ENCODE measurements at regions not wholly inside any gene's neighbourhood (a gene's known extent, or its start where the extent isn't known, plus 50 kb on each side); places are given as distances from the start of the nearest gene placed in this dataset.

DNA sequence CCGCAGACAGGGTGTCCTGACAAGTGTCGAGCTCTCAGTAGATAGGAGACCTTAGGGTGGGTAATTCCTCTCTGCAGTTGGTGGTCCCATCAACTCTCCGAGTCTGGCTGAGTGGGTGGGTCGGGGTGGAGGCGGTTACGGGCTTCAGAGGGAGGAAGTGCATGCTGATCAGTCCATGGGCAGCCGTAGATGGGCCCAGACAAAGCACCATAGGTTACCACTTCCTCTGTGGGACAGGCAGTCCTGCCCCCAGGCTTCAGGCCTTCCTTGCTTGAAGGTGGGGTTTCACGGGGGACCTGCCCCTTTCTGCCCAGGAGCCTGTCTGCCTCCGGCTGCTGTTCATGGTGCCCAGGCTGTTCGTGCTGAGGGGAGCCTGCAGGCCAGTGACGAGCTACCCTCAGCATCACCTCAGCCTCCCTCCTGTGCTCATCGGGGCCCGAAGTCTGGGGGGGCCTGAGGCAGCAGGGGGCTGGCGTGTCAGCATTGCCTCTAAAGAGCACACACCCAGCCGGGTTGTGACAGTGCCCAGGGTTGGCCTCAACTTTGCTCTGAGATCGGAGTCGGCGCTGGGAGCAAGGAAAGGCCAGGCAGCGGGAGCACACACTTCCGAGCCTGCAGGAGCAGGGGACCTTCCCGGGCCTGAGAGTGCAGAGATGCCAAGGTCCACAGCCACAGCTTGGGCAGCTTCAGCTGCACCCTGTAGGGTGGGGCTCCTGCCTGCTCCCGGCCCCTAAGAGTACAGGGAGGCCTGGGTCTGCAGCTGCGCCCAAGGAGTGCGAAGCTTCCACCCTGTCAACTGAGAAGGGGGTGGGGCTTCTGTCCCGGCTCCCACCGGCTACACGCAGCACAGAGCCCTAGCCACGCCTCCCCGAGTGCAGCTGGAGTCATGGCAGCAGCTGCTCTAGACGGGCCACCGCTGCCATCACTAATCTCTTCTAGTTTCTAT is 225.4 kb upstream of the NRIP1 start:
- no peak overlapping the region for H3K4me3 ChIP-seq (replicated peaks; ENCODE audit: insufficient read depth, low read length)
- no peaks in the 10 kb centered on the region for H3K27me3 ChIP-seq (ENCODE audit: insufficient read depth, poor library complexity, severe bottlenecking)
- TF ChIP-seq, protein P1, sequence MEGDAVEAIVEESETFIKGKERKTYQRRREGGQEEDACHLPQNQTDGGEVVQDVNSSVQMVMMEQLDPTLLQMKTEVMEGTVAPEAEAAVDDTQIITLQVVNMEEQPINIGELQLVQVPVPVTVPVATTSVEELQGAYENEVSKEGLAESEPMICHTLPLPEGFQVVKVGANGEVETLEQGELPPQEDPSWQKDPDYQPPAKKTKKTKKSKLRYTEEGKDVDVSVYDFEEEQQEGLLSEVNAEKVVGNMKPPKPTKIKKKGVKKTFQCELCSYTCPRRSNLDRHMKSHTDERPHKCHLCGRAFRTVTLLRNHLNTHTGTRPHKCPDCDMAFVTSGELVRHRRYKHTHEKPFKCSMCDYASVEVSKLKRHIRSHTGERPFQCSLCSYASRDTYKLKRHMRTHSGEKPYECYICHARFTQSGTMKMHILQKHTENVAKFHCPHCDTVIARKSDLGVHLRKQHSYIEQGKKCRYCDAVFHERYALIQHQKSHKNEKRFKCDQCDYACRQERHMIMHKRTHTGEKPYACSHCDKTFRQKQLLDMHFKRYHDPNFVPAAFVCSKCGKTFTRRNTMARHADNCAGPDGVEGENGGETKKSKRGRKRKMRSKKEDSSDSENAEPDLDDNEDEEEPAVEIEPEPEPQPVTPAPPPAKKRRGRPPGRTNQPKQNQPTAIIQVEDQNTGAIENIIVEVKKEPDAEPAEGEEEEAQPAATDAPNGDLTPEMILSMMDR (IDR thresholded peaks at IDR 0.05; ENCODE audit: insufficient read depth, low read length), result no peak
- TF ChIP-seq SPI1 (IDR thresholded peaks at IDR 0.05; ENCODE audit: borderline replicate concordance, low read depth), result no peak
- no peak for TF ChIP-seq GABPA (IDR thresholded peaks at IDR 0.05; ENCODE audit: low read depth)
- TF ChIP-seq, protein P2, sequence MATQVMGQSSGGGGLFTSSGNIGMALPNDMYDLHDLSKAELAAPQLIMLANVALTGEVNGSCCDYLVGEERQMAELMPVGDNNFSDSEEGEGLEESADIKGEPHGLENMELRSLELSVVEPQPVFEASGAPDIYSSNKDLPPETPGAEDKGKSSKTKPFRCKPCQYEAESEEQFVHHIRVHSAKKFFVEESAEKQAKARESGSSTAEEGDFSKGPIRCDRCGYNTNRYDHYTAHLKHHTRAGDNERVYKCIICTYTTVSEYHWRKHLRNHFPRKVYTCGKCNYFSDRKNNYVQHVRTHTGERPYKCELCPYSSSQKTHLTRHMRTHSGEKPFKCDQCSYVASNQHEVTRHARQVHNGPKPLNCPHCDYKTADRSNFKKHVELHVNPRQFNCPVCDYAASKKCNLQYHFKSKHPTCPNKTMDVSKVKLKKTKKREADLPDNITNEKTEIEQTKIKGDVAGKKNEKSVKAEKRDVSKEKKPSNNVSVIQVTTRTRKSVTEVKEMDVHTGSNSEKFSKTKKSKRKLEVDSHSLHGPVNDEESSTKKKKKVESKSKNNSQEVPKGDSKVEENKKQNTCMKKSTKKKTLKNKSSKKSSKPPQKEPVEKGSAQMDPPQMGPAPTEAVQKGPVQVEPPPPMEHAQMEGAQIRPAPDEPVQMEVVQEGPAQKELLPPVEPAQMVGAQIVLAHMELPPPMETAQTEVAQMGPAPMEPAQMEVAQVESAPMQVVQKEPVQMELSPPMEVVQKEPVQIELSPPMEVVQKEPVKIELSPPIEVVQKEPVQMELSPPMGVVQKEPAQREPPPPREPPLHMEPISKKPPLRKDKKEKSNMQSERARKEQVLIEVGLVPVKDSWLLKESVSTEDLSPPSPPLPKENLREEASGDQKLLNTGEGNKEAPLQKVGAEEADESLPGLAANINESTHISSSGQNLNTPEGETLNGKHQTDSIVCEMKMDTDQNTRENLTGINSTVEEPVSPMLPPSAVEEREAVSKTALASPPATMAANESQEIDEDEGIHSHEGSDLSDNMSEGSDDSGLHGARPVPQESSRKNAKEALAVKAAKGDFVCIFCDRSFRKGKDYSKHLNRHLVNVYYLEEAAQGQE (IDR thresholded peaks at IDR 0.05; ENCODE audit: insufficient replicate concordance, low read depth), result no peak
- TF ChIP-seq POLR2AphosphoS5 (IDR thresholded peaks at IDR 0.05; ENCODE audit: low read depth), result no peak
- no peak overlapping the region for H3K27ac ChIP-seq (replicated peaks)
- no peak for DNase-seq (ENCODE audit: low read depth in 1 of 2, low spot score in 1 of 2)

DNA sequence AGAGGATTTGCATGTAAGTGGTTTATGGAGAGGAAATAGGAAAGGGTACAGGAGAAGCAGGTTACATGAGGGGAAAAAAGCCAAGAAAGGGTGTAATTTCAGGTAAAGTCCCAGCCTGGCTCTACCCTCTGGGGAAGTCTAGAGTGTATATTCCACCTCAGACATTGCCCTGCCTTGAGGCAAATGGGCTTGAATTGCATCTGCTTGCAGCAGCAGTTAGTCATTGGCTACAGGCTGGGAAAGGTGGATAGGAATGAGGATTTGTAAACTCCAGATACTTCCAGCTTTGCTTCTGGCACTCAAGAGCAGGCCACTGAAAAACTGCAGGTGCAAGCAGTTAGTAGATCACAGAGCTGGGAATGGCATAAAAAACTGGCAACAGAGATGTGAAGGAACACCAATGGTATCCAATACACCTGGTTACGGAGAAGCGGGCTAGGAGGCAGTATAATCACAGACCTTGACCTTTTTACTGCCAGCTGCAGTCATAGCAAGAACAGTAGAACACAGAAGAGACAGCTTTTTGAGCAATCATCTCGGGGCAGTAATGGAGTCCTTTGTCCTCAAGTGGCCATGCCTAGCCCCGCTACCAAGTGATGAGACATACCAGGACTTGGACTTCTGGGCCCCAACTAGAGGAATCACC is 226.9 kb upstream of the NRIP1 start:
- no peaks in the 10 kb centered on the region for H3K27me3 ChIP-seq (ENCODE audit: insufficient read depth, poor library complexity, severe bottlenecking)
- no peak overlapping the region for H3K4me3 ChIP-seq (replicated peaks; ENCODE audit: insufficient read depth, low read length)
- TF ChIP-seq, protein P1 (IDR thresholded peaks at IDR 0.05; ENCODE audit: insufficient read depth, low read length), result no peak
- TF ChIP-seq SPI1 (IDR thresholded peaks at IDR 0.05; ENCODE audit: borderline replicate concordance, low read depth) (no peak), POLR2AphosphoS5 (IDR thresholded peaks at IDR 0.05; ENCODE audit: low read depth) (no peak), GABPA (IDR thresholded peaks at IDR 0.05; ENCODE audit: low read depth) (no peak)
- TF ChIP-seq, protein P2 (IDR thresholded peaks at IDR 0.05; ENCODE audit: insufficient replicate concordance, low read depth), result no peak
- DNase-seq (ENCODE audit: low read depth in 1 of 2, low spot score in 1 of 2), result no peak
- H3K27ac ChIP-seq (replicated peaks), result no peak overlapping the region

DNA sequence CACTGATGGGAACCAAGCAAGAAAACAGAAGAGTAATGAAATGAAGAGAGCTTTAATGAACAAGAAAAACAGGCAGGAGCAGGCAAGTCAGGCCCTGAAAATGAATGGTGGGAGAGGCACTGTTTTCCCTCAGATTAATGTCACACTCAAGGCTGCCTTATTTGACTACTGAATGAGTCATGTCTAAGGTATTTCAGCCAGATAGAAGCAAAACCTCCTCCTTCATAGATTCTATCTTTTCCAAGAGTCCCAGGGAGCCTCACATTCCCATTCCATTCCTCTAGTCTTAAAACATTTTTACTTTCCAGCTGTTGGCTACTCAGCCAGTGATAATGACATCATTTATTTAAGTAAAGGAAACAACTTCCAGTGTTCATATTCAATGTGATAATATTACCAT is 228.4 kb upstream of the NRIP1 start:
- no peak overlapping the region for H3K4me3 ChIP-seq (replicated peaks; ENCODE audit: insufficient read depth, low read length)
- DNase-seq (ENCODE audit: low read depth in 1 of 2, low spot score in 1 of 2), result no peak
- H3K27ac ChIP-seq (replicated peaks), result no peak overlapping the region

More for the DNA sequence above, 228.4 kb upstream of the NRIP1 start:
- H3K27me3 ChIP-seq (ENCODE audit: insufficient read depth, poor library complexity, severe bottlenecking), result no peaks in the 10 kb centered on the region
- no peak for TF ChIP-seq POLR2AphosphoS5 (IDR thresholded peaks at IDR 0.05; ENCODE audit: low read depth)
- TF ChIP-seq, protein P2 (IDR thresholded peaks at IDR 0.05; ENCODE audit: insufficient replicate concordance, low read depth), result no peak
- no peak for TF ChIP-seq SPI1 (IDR thresholded peaks at IDR 0.05; ENCODE audit: borderline replicate concordance, low read depth)
- TF ChIP-seq, protein P1 (IDR thresholded peaks at IDR 0.05; ENCODE audit: insufficient read depth, low read length), result no peak
- TF ChIP-seq GABPA (IDR thresholded peaks at IDR 0.05; ENCODE audit: low read depth), result no peak
